ENCODE measurements at regions not wholly inside any gene's neighbourhood (a gene's known extent, or its start where the extent isn't known, plus 50 kb on each side); places are given as distances from the start of the nearest gene placed in this dataset.

DNA sequence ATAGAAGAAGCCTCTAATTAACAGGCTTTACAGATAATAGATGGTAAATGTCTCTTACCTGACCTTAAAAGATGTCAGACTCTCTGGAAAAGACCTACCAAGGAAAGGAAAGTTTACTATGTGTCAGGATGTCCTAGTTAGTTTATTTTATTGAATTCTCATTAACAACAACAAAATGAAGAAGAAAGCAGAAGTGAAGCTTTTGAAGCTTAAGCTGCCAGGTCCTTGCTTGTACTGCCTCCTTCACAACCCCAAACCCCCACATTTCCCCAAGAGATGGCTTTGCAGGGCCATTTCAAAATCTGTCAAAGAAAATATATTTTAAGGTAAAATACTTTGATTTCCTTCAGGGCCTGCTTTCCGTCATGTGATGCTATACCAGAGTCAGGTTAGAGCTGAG, 798.4 kb downstream of the TUSC7 start:
- TF ChIP-seq, protein P1, sequence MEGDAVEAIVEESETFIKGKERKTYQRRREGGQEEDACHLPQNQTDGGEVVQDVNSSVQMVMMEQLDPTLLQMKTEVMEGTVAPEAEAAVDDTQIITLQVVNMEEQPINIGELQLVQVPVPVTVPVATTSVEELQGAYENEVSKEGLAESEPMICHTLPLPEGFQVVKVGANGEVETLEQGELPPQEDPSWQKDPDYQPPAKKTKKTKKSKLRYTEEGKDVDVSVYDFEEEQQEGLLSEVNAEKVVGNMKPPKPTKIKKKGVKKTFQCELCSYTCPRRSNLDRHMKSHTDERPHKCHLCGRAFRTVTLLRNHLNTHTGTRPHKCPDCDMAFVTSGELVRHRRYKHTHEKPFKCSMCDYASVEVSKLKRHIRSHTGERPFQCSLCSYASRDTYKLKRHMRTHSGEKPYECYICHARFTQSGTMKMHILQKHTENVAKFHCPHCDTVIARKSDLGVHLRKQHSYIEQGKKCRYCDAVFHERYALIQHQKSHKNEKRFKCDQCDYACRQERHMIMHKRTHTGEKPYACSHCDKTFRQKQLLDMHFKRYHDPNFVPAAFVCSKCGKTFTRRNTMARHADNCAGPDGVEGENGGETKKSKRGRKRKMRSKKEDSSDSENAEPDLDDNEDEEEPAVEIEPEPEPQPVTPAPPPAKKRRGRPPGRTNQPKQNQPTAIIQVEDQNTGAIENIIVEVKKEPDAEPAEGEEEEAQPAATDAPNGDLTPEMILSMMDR (IDR thresholded peaks at IDR 0.05) = no peak
- TF ChIP-seq POLR2A (IDR thresholded peaks at IDR 0.05) = no peak

Data from right lobe of liver (tissue), 4 donors.